Dedifferentiated amniotic fluid mesenchymal stem cell (primary cell): ENCODE measurements at regions not wholly inside any gene's neighbourhood (a gene's known extent, or its start where the extent isn't known, plus 50 kb on each side); places are given as distances from the start of the nearest gene placed in this dataset.
"Not testable (repeated sequence)": the region's sequence is repeated elsewhere in the genome, so short reads cannot be mapped to it uniquely, and the experiment has no call there.

Source experiments
- DNase-seq: peaks from one replicate; pipeline ENCODE4 v3.0.0-alpha.2; 2016; ENCODE audit errors: extremely low spot score

DNA sequence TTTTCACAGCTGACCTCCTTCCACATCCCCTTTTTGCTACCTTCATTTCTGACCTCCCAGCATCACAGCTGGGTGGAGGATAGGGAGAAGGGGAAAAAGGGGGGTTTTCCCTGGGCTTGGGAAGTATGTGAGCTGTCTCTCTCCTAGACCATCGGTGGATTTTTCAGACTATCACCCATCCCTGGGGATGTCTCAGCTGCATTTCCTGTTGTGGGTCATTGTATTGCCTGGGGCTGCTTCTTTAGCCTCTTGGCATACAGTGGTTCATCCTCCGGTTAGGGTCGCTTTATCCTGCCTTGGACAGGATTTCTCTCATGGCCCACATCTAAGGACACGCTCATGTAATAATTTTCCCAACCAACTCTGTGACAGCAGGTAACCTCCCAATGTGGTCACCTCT lies 142.5 kb upstream of the ARG1 start:
- DNase-seq: no peak

DNA sequence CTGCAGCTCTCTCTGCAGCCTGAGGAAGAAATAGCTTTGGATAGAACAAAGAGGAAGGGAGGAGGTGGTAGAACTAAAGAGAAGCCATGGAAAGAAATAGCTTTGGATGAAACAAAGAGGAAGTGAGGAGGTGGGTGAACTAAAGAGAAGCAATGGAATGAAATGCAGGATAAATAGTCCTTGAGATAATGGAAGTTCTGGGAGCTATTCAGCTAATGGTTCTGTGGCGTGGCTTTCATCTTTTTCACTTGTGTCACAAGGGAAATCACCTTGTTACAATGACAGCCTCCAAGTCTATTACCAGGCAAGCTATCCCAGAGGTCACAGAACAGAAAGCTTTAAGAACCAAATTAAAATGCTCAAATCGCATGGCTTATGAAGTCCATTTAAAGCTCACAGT lies 141.3 kb upstream of the ARG1 start:
- DNase-seq: no peak

DNA sequence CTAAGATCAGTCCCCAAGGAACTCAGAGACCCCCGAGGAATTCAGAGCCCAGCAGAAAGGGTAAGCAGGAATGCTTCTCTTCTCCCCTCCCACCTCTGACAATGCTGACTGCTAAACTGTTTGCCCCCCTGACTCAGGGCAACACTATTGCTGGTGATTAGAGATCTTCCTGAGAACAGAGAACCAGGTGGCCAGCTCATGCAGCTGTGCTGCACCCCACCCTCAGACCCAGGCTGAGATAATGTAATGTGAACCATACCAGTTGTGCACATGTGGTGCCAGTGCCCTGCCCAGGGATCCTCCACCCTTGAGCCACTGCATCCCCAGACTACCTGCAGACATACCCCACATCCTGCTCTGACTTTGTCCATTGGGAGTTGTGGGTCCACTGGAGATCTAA lies 139.1 kb upstream of the ARG1 start:
- DNase-seq: no peak

DNA sequence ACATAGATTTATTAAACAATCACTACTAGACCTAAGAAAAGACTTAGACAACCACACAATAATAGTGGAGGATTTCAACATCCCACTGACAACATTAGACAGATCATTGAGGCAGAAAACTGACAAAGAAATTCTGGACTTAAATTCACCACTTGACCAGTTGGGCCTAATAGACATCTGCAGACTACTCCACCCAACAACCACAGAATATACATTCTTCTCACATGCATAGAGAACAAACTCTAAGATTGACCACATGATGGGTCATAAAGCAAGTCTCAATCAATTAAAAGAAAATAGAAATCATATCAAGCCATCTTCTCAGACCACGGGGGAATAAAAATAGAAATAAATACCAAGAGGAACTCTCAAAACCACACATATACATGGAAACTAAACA lies 136.7 kb upstream of the ARG1 start:
- DNase-seq: no peak

DNA sequence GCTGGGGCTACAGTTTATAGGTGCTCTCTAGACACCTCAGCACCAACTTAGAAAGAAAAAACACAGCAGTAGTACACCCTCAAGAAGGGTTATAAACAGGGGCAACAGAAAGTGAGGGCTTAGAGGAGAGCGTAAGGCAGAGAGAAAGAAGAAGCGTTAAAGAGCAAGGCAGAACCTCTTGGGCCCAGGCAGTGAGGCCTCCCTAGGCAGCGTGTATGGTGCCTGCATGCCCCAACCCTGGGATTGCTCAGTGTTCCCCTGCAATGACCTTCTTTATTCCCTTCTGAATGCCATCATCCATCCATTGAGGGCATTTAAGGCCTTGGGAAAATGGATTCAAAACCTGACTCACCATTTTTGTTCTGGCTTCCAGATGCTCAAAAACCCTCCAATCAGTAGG lies 130.0 kb upstream of the ARG1 start:
- no peak for DNase-seq

DNA sequence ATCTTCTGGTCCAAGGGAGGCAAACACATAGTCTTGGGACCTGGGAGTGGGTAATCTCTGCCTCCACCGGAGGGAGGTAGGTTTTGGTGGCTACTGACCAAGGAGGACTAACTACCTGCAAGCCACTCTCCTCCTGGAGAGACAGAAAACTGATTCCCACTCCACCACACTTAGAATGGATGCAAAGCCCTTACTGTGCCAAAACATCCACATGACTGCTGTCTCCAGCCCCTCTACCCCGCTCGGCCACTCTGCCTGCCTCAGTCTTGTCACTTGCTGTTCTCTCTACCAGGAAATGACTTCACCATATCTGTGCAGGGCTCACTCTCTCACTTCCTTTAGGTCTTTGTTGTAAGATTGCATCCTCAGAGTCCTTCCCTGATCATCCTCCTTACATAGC lies 129.5 kb upstream of the ARG1 start:
- DNase-seq: no peak

DNA sequence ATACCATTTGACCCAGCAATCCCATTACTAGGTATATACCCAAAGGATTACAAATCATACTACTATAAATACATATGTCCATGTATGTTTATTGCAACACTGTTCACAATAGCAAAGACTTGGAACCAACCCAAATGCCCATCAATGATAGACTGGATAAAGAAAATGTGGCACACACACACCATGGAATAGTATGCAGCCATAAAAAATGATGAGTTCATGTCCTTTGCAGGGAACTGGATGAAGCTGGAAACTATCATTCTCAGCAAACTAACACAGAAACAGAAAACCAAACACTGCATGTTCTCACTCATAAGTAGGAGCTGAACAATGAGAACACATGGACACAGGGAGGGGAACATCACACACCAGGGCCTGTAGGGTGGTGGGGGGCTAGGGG lies 127.7 kb upstream of the ARG1 start:
- DNase-seq: not testable (repeated sequence)

DNA sequence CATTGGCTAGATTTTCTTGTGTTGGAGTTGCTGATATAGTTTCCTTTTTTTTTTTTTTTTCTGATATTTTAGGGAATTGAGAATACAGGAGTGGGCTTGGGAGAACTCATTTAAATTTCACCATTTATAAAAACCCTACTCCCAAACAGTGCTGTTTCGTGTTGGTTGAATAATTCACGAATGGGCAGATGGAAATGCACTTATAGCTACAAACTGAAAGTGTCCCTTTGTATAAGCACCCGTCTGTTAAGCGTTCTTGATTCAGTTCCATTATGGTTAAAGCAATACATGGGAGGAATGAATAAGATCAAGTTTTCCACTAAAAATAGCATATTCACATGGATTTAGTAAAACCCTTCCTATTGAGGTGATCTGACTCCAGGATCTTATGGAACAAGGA lies 122.2 kb upstream of the ARG1 start:
- no peak for DNase-seq

DNA sequence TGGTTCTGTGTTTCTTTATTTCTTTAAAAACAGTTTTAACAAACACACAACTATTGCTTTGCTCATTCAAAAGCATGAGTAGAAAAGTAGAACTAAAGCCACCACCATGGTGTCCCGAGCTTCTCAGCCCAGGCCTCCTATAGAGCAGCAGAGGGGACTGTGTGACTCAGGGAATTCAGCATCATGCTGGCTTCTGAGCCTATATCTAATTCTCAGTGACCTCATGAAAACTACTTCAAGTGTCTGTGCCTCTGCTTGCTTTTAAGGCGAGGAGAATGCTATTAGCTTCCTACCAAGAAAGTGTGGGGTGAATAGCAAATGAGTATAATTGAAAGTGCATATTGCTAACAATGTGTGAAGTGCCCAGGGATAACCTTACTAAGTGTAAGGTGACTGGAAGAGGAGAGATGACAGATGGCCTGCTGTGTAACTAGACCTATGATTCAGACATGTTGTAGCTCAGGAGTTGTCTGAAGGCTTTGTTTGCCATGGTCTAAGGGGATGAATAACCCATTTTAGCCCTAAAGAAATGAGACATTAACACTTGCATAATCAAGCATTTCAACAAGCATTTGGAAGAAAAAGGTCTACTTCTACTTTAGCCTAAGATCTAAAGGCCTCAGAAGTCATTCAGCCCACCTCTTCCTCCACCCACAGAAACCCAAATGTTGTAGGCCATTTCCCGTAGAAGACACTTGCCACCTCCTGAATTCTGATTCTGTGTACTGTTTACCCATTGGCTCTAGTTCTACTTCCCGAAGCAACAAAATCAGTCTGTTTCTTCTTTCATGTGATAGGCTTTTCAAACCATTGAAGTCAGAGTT lies 121.5 kb upstream of the ARG1 start:
- no peak for DNase-seq

DNA sequence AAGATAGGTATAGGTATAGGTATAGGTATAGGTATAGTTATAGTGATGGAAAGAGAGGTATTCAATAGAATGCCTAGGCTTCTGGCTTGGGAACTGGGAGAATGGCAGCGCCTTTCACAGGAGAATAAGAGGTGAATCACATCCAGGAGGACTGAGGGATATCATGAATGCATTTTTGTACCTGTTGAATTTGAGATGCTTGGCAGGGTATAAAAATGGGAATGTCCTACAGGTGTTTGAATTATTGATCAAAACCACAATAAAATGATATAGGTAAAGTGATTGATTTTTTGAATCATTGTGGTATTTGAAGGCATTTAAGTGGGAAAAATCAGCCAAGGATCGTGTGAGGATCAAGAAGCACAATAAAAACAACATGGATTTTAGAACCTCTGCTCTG lies 119.2 kb upstream of the ARG1 start:
- DNase-seq: no peak

DNA sequence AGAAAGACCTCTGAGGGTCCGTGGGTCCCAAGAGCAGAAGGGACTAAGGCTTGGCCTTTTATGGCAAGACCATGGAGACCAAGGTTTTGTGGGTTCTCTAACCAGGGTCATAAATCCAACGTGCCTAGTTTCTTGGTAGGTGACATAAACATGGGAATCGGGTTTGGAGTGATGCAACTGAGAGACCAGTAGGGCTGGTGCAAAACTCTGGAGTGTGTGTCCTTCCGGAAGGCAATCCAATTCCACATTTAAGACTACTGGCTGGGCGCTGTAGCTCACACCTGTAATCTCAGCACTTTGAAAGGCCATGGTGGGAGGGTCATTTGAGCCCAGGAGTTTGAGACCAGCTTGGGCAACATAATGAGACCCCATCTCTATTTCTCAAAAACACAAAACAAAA lies 116.5 kb upstream of the ARG1 start:
- no peak for DNase-seq

DNA sequence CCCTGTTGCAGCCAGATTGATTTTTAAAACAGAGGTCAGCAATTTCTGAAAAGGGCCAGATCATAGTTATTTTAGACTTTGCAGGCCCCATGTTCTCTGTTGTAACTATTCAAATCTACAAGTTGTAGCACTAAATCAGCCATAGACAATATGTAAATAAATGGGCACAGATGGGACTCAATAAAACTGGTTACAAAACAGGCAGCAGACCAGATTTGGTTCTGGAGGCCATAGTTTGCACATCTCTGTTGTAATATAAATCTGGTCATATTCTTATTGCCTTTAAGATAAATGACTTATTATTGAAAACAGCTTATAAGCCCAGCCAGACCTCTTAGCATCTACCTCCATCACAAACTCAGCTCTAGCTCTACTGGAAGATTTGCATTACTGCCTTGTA lies 114.0 kb upstream of the ARG1 start:
- DNase-seq: no peak

DNA sequence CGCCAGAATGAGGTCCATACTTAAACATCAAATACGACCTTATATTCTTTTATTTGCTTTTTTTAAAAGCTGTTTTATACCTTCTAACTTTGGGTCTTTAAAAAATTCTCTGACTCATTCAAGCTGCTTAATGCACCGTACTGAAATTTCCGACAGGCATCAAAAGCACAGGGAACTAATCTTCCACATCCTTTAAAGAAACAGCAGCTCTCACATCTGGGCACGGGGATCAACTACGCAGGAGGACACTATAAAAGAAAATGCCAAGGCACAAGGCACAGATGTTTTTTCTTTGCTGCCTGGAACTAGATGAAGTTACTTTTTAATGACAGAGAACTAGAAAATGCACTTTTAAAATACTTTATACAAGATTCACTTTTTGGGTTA lies 112.4 kb upstream of the ARG1 start:
- no peak for DNase-seq

DNA sequence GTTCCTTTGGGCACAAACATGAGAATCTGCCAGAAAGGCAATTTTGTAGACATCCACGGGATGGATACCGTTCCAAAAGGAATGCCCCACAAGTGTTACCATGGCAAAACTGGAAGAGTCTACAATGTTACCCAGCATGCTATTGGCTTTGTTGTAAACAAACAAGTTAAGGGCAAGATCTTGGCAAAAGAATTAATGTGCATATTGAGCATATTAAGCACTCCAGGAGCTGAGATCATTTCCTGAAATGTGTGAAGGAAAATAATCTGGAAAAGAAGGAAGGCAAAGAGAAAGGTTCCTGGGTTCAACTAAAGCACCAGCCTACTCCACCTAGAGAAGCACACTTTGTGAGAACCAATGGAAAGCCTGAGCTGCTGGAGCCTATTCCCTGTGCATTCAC lies 103.9 kb upstream of the ARG1 start:
- no peak for DNase-seq

DNA sequence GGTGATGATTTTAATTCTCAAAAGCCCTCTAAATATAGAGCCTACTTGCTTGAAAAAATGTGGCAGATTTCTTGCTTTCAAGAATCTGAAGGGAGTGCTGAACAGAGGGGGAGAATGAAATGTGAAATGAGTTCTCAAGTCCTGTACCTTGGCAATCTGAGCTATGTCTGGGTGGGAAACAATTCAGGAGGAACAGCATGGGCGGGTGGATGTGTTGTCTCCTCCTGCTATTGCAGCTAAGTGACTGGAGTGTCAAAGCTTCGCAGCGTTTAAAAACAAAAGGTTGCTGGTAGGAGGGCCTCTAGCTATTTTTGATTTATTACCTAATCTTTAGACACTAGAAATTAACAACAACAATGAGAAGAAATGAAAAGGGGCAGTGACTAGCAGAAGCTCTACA lies 102.5 kb upstream of the ARG1 start:
- no peak for DNase-seq

DNA sequence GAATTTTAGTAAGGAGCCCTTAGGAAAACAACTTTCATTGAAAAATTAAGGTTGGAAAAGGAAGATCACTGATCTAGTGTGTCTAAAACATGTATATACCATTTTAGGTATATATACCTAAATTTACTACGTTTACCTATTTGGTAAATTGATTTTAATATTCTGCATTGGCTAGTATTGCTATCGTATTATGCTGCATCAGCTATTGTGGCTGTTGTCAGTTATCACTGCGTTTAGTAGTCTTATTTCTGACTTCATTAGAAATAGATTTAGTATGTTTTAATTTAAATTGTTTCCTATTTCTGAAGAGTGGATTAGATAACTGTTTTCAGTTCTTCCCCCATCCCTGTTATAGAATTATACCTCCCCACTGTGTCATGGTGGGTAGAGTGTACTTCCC lies 101.7 kb upstream of the ARG1 start:
- no peak for DNase-seq

DNA sequence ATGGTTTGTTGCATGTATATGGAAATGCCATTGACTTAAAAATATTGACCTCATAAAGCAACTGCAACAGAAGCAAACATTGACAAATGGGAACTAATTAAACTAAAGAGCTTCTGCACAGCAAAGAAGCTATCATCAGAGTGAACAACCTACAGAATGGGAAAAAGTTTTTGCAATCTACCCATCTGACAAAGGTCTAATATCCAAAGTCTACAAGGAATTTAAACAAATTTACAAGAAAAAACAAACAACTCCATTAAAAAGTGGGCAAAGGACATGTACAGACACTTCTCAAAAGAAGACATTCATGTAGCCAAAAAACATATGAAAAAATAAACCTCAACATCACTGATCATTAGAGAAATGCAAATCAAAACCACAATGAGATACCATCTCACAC lies 99.7 kb upstream of the ARG1 start:
- DNase-seq: not testable (repeated sequence)

DNA sequence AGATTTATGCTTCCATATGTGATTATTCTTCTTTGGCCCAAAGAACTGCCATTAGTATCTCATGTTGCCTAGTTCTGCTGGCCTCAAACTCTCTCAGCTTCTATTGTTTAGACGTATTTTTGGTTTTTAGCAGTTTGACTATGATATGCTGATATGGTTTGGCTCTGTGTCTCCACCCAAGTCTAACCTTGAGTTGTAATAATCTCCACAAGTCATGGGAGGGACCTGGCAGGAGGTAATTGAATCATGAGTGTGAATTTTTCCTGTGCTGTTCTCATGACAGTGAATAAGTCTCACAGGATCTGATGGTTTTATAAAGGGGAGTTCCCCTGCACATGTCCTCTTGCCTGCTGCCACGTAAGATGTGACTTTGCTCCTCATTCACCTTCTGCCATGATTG lies 96.7 kb upstream of the ARG1 start:
- DNase-seq: no peak

DNA sequence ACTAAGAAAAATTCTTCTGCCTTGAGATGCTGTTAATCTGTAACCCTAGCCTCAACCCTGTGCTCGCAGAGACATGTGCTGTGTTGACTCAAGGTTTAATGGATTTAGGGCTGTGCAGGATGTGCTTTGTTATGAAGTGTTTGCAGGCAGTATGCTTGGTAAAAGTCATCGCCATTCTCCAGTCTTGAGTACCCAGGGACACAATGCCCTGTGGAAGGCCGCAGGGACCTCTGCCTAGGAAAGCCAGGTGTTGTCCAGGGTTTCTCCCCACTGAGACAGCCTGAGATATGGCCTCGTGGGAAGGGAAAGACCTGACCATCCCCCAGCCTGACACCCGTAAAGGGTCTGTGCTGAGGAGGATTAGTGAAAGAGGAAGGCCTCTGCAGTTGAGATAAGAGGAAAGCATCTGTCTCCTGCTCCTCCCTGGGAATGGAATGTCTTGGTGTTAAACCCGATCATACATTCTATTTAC lies 94.2 kb upstream of the ARG1 start:
- not testable (repeated sequence) for DNase-seq

DNA sequence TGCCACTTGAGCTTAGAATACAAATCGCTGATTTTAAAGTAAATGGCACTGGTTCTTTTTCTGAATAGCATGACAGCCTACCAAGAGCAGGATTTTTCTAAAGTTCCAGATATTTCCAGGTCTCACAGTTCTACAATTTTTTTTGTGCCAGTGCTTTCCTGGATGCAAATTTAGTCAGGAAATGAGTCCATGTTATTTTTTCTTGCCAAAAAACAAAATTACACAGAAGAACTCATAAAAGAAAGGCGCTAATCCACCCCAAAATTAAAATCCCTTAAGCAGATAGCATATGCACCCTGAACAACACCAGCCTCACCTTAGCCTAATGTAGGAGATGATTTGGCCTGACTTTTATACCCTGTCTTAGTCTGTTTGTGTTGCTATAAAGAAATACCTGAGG lies 86.4 kb upstream of the ARG1 start:
- no peak for DNase-seq

DNA sequence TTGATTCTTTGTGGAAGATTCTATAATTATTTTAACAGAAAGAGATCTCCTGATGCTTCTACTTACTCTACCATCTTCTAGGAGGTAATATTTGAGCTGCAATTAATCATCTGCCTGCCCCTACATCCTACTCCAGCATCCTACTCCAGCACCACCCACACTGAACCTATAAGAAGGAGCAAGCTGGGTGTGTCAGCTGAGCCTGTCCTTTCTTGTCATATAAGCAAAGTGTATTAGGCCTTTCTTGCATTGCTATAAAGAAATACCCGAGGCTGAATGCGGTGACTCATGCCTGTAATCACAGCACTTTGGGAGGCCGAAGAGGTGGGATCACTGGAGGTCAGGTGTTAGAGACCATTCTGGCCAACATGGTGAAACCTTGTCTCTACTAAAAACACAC lies 84.2 kb upstream of the ARG1 start:
- DNase-seq: no peak

DNA sequence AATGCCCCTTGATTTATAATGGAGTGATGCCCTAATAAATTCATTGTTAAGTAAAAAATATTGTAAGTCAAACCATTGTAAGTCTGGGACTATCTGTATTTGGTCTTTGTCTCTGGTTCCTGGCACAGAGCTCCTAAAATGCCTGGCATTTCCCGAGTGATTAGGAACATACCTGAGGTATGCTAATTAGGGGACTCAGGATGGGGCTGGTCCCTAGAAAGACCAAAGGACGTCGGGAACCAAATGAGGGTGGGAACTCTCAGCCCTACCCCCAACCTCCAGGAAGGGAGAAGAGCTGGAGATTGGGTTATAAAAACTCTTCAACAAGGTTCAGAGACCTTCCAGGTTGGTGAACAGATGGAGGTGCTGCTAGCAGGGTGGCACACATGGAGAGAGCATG lies 82.6 kb upstream of the ARG1 start:
- DNase-seq: no peak

DNA sequence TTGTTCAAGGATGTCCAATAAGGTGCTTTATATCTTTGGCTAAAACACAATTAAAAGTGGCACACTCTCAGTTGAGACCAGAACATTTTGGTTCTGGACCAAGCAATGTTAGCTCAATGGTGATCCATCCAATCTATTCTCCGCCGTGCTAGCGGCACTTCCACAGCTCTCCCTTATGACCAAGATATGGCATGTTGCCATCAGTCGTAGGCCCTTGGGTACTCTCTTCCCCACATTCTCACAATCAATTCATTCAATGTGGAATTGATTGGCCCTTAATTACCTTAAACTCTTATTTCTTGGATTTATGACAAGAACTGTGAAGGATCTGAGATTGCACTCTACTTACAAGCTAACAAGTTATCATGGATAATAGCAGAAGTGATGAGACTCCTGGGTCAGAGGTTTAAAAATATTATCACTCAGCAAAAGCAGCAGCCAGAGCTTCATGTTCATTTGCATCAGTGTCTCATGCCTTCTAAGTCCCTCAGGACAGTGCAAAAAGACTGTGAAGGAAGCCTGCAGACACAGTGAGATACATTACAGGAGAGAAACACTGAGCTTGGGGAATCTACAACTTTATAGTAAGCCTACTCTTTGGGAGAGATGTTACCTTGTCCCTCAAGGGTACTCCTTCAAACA lies 80.0 kb upstream of the ARG1 start:
- no peak for DNase-seq

DNA sequence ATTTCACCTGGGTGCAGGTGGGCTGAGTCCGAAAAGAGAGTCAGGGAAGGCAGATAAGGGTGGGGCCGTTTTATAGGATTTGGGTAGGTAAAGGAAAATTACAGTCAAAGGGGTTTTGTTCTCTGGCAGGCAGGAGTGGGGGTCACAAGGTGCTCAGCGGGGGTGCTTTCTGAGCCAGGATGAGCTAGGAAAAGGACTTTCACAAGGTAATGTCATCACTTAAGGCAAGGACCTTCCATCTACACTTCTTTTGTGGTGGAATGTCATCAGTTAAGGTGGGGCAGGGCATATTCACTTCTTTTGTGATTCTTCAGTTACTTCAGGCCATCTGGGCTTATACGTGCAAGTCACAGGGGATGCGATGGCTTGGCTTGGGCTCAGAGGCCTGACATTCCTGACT lies 68.6 kb upstream of the ARG1 start:
- DNase-seq: not testable (repeated sequence)
